ENCODE measurements at regions not wholly inside any gene's neighbourhood (a gene's known extent, or its start where the extent isn't known, plus 50 kb on each side); places are given as distances from the start of the nearest gene placed in this dataset.
"Not testable (repeated sequence)": the region's sequence is repeated elsewhere in the genome, so short reads cannot be mapped to it uniquely, and the experiment has no call there.

- Histone ChIP-seq H3K27ac (no peak overlapping the region), H3K4me3 (no peak overlapping the region), H3K27me3 (no peaks in the 10 kb centered on the region), H3K9me3 (no peaks in the 10 kb centered on the region), H3K36me3 (replicated peaks in 1 of 2; ENCODE audit: insufficient read depth in 1 of 2, low read depth in 2 of 2) (no peaks in the 10 kb centered on the region), H3K4me1 (no peaks in the 10 kb centered on the region)
- DNase-seq (no peak), ATAC-seq (no peak)
- WGBS, 2 donors, result 46 to 61% methylated on average over 3 of the region's 3 CpGs
- intact Hi-C loops (cut with DNase I), result no loop called here
- TF ChIP-seq POLR2A (IDR thresholded peaks at IDR 0.05) (no peak), CTCF (IDR thresholded peaks at IDR 0.05) (no peak)
Measured at GRCh38 chr4:19194672-19195071, 1057.0 kb upstream of the SLIT2 start.

DNA sequence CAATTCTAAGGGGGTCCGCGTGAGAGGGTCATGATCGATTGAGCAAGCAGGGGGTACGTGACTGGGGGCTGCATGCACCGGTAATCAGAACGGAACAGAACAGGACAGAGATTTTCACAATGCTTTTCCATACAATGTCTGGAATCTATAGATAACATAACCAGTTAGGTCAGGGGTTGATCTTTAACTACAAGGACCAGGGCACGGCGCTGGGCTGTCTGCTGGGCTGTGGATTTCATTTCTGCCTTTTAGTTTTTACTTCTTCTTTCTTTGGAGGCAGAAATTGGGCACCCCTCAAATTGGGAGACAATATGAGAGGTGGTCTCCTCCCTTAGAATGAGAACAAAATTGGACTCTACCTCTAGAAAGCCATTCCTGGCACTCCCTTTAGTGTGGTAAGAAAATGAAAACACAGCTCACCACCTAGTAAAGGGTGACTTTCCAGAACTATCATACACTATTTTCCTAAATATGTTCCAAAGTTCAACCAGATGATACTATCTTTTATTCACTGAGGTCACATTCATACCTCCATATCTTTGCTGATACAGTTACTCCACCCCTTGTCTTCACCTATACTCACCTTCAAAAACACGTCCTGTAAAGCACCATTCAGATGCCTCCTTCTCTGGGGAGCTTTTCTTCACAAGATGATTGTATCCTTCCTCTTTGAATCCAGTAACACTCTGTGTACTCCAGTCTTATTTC, 1058.3 kb upstream of the SLIT2 start:
- 19 to 20% methylated on average over 9 of the region's 9 CpGs for WGBS, 2 donors
- H3K27ac ChIP-seq, result no peak overlapping the region

GRCh38 chr4:19191979-19192650, 1059.6 kb upstream of the SLIT2 start:
- WGBS, 2 donors, result 37 to 48% methylated on average over 1 of the region's 1 CpG
- no peaks in the 10 kb centered on the region for H3K9me3 ChIP-seq
- intact Hi-C loops (cut with DNase I), result no loop called here
- H3K36me3 ChIP-seq (replicated peaks in 1 of 2; ENCODE audit: insufficient read depth in 1 of 2, low read depth in 2 of 2), result no peaks in the 10 kb centered on the region
- no peak overlapping the region for H3K4me3 ChIP-seq
- TF ChIP-seq CTCF (IDR thresholded peaks at IDR 0.05), result no peak
- TF ChIP-seq POLR2A (IDR thresholded peaks at IDR 0.05), result no peak
- ATAC-seq, result no peak
- no peaks in the 10 kb centered on the region for H3K4me1 ChIP-seq
- H3K27ac ChIP-seq, result no peak overlapping the region
- no peaks in the 10 kb centered on the region for H3K27me3 ChIP-seq
- DNase-seq, result no peak

More for the DNA sequence above, 1058.3 kb upstream of the SLIT2 start:
- no peaks in the 10 kb centered on the region for H3K9me3 ChIP-seq
- no peaks in the 10 kb centered on the region for H3K36me3 ChIP-seq (replicated peaks in 1 of 2; ENCODE audit: insufficient read depth in 1 of 2, low read depth in 2 of 2)
- ATAC-seq (no peak), DNase-seq (no peak)
- TF ChIP-seq CTCF (IDR thresholded peaks at IDR 0.05) (no peak), POLR2A (IDR thresholded peaks at IDR 0.05) (no peak)
- no peaks in the 10 kb centered on the region for H3K27me3 ChIP-seq
- intact Hi-C loops (cut with DNase I), result no loop called here
- no peak overlapping the region for H3K4me3 ChIP-seq
- H3K4me1 ChIP-seq, result no peaks in the 10 kb centered on the region

- DNase-seq, result no peak
- peak overlapping the region in 1 of 2 donors; percentile 2 for H3K4me3 ChIP-seq
- no peaks in the 10 kb centered on the region for H3K4me1 ChIP-seq
- WGBS, 2 donors, result 30 to 41% methylated on average over 3 of the region's 3 CpGs
- H3K27ac ChIP-seq, result no peak overlapping the region
- intact Hi-C loops (cut with DNase I), result no loop called here
- TF ChIP-seq CTCF (IDR thresholded peaks at IDR 0.05) (no peak), POLR2A (IDR thresholded peaks at IDR 0.05) (no peak)
- H3K27me3 ChIP-seq, result no peaks in the 10 kb centered on the region
- H3K9me3 ChIP-seq, result no peaks in the 10 kb centered on the region
- no peaks in the 10 kb centered on the region for H3K36me3 ChIP-seq (replicated peaks in 1 of 2; ENCODE audit: insufficient read depth in 1 of 2, low read depth in 2 of 2)
- no peak for ATAC-seq
Measured at GRCh38 chr4:19187691-19188090, 1064.0 kb upstream of the SLIT2 start.

GRCh38 chr4:19187096-19187495, 1064.6 kb upstream of the SLIT2 start:
- Histone ChIP-seq H3K27me3 (no peaks in the 10 kb centered on the region), H3K36me3 (replicated peaks in 1 of 2; ENCODE audit: insufficient read depth in 1 of 2, low read depth in 2 of 2) (no peaks in the 10 kb centered on the region), H3K9me3 (no peaks in the 10 kb centered on the region), H3K4me3 (no peak overlapping the region), H3K4me1 (no peaks in the 10 kb centered on the region), H3K27ac (no peak overlapping the region)
- intact Hi-C loops (cut with DNase I), result no loop called here
- TF ChIP-seq POLR2A (IDR thresholded peaks at IDR 0.05) (no peak), CTCF (IDR thresholded peaks at IDR 0.05) (no peak)
- ATAC-seq, result no peak
- WGBS, 2 donors, result 21 to 24% methylated on average over 2 of the region's 2 CpGs
- DNase-seq, result no peak

GRCh38 chr4:19181631-19182030, 1070.1 kb upstream of the SLIT2 start:
- intact Hi-C loops (cut with DNase I); DNase-seq; H3K36me3 ChIP-seq (replicated peaks in 1 of 2; ENCODE audit: insufficient read depth in 1 of 2, low read depth in 2 of 2); H3K27me3 ChIP-seq; ATAC-seq; H3K9me3 ChIP-seq; H3K4me3 ChIP-seq; H3K4me1 ChIP-seq; H3K27ac ChIP-seq: not testable (repeated sequence)
